Mesenchymal stem cell (in vitro differentiated cells and primary cell): ENCODE measurements at regions not wholly inside any gene's neighbourhood (a gene's known extent, or its start where the extent isn't known, plus 50 kb on each side); places are given as distances from the start of the nearest gene placed in this dataset.

Experiments
- DNase-seq: peaks from one replicate; pipeline ENCODE4 v3.0.0-alpha.2; 2013
- H2AFZ ChIP-seq: one replicate; pipeline ENCODE4 v1.6.1; 2013; ENCODE audit warnings: low read depth, mild to moderate bottlenecking, control low read depth, inconsistent platforms, low read length, moderate library complexity
- H2AK5ac ChIP-seq: 2 replicates; pipeline ENCODE4 v1.6.1; 2013; ENCODE audit warnings: low read length, moderate library complexity, mild to moderate bottlenecking, inconsistent platforms; ENCODE audit not compliant: severe bottlenecking
- H2BK120ac ChIP-seq: one replicate; pipeline ENCODE4 v1.6.1; 2013; ENCODE audit warnings: low read depth, mild to moderate bottlenecking, inconsistent platforms, low read length, moderate library complexity
- H2BK12ac ChIP-seq, 2 experiments: one replicate each; pipeline ENCODE4 v1.6.1; 2013; ENCODE audit warnings: inconsistent platforms in 2 of 2, low read length in 2 of 2, mild to moderate bottlenecking in 2 of 2, moderate library complexity in 2 of 2, control low read depth in 1 of 2
- H2BK15ac ChIP-seq: one replicate; pipeline ENCODE4 v1.6.1; 2013; ENCODE audit warnings: mild to moderate bottlenecking, low read depth, inconsistent platforms; ENCODE audit not compliant: poor library complexity, severe bottlenecking
- H2BK5ac ChIP-seq: 2 replicates; pipeline ENCODE4 v1.6.1; 2013; ENCODE audit warnings: low read depth, mild to moderate bottlenecking, low read length, control low read depth, inconsistent platforms; ENCODE audit not compliant: poor library complexity, severe bottlenecking
- H3K14ac ChIP-seq, 2 experiments: one replicate each; pipeline ENCODE4 v1.6.1; 2013; ENCODE audit warnings: inconsistent platforms in 2 of 2, low read length in 2 of 2, control low read depth in 1 of 2, mild to moderate bottlenecking in 1 of 2, moderate library complexity in 1 of 2
- H3K18ac ChIP-seq, 2 experiments: one replicate each; pipeline ENCODE4 v1.6.1; 2013; ENCODE audit warnings: inconsistent platforms in 2 of 2, low read length in 2 of 2, control low read depth in 1 of 2, low read depth in 1 of 2, mild to moderate bottlenecking in 1 of 2
- H3K23ac ChIP-seq, 2 experiments: one replicate each; pipeline ENCODE4 v1.6.1; 2013; ENCODE audit warnings: inconsistent platforms in 2 of 2, low read length in 2 of 2, mild to moderate bottlenecking in 2 of 2, moderate library complexity in 2 of 2, control low read depth in 1 of 2
- H3K27ac ChIP-seq: 2 replicates; pipeline ENCODE4 v1.5.1; 2013; ENCODE audit warnings: mild to moderate bottlenecking, moderate library complexity, low read length, control low read depth, inconsistent platforms; ENCODE audit not compliant: poor library complexity, severe bottlenecking
- H3K27me3 ChIP-seq, 2 experiments: 2 replicates each; pipeline versions ENCODE4 v1.6.1 to v1.7.0; 2013; ENCODE audit warnings: low read length in 2 of 2, mild to moderate bottlenecking in 2 of 2, moderate library complexity in 2 of 2, control low read depth in 1 of 2, inconsistent platforms in 1 of 2; ENCODE audit not compliant: control insufficient read depth in 1 of 2, insufficient read depth in 1 of 2
- H3K36me3 ChIP-seq, 2 experiments: 2 replicates each; pipeline versions ENCODE4 v1.6.1 to v1.7.0; 2013; ENCODE audit warnings: low read length in 2 of 2, control low read depth in 1 of 2, inconsistent platforms in 1 of 2, low read depth in 1 of 2, mild to moderate bottlenecking in 1 of 2; ENCODE audit not compliant: insufficient read depth in 2 of 2, control insufficient read depth in 1 of 2
- H3K4ac ChIP-seq, 2 experiments: one replicate each; pipeline ENCODE4 v1.6.1; 2013; ENCODE audit warnings: inconsistent platforms in 2 of 2, low read length in 2 of 2, mild to moderate bottlenecking in 2 of 2, moderate library complexity in 2 of 2, control low read depth in 1 of 2, low read depth in 1 of 2
- H3K4me1 ChIP-seq: 2 replicates; pipeline ENCODE4 v1.6.1; 2013; ENCODE audit warnings: low read depth, low read length, control low read depth; ENCODE audit not compliant: control insufficient read depth, insufficient read depth
- H3K4me2 ChIP-seq: 2 replicates; pipeline ENCODE4 v1.6.1; 2013; ENCODE audit warnings: low read length, mild to moderate bottlenecking, inconsistent platforms; ENCODE audit not compliant: poor library complexity, severe bottlenecking
- H3K4me3 ChIP-seq, 2 experiments: 2 replicates each; pipeline versions ENCODE4 v1.5.1 to v1.7.0; 2013; ENCODE audit warnings: low read length in 2 of 2, mild to moderate bottlenecking in 2 of 2, control low read depth in 1 of 2, low read depth in 1 of 2; ENCODE audit not compliant: insufficient read depth in 1 of 2
- H3K79me1 ChIP-seq: replicated peaks from 2 replicates; pipeline ENCODE4 v1.6.1; 2013; ENCODE audit warnings: mild to moderate bottlenecking, control low read depth, low read length, inconsistent platforms; ENCODE audit not compliant: poor library complexity, severe bottlenecking
- H3K9ac ChIP-seq: 2 replicates; pipeline ENCODE4 v1.7.0; 2013; ENCODE audit warnings: mild to moderate bottlenecking, low read length, moderate library complexity
- H3K9me3 ChIP-seq: 2 replicates; pipeline ENCODE4 v1.7.0; 2013; ENCODE audit warnings: mild to moderate bottlenecking, low read length; ENCODE audit not compliant: control insufficient read depth
- H4K8ac ChIP-seq: one replicate; pipeline ENCODE4 v1.6.1; 2013; ENCODE audit warnings: inconsistent platforms, mild to moderate bottlenecking, low read length, moderate library complexity
- H4K91ac ChIP-seq: one replicate; pipeline ENCODE4 v1.6.1; 2013; ENCODE audit warnings: mild to moderate bottlenecking, low read length, inconsistent platforms
- WGBS: methylation state at CpG from one replicate; pipeline ENCODE4 v1.1.7; 2013; ENCODE audit warnings: mixed read lengths; 5-methylcytosine and 5-hydroxymethylcytosine counted together

GRCh38 chr16:65376601-65377000 lies 254.7 kb upstream of the CDH11 start:
- WGBS: 98% methylated on average over 3 of the region's 3 CpGs
- Histone ChIP-seq H2BK5ac (no peak overlapping the region), H3K9me3 (no peaks in the 10 kb centered on the region), H2AFZ (no peak overlapping the region), H2BK15ac (no peak overlapping the region), H3K4me2 (no peak overlapping the region), H2AK5ac (no peak overlapping the region), H3K14ac (no peak overlapping the region), H2BK120ac (no peak overlapping the region), H3K23ac (no peak overlapping the region), H4K8ac (no peak overlapping the region), H3K4ac (no peak overlapping the region), H3K79me1 (no peaks in the 10 kb centered on the region), H3K4me1 (no peaks in the 10 kb centered on the region), H3K18ac (no peak overlapping the region), H2BK12ac (no peak overlapping the region), H4K91ac (no peak overlapping the region), H3K9ac (no peak overlapping the region), H3K27ac (no peak overlapping the region), H3K27me3 (no peaks in the 10 kb centered on the region), H3K36me3 (no peaks in the 10 kb centered on the region), H3K4me3 (no peak overlapping the region)
- DNase-seq: no peak

- no peak overlapping the region for H3K23ac ChIP-seq
- no peak overlapping the region for H4K91ac ChIP-seq
- no peak overlapping the region for H2BK12ac ChIP-seq
- no peaks in the 10 kb centered on the region for H3K9me3 ChIP-seq
- DNase-seq: no peak
- H2BK15ac ChIP-seq: no peak overlapping the region
- 43% methylated on average over 1 of the region's 1 CpG for WGBS
- H3K36me3 ChIP-seq: no peaks in the 10 kb centered on the region
- no peak overlapping the region for H2BK5ac ChIP-seq
- no peak overlapping the region for H4K8ac ChIP-seq
- no peak overlapping the region for H3K18ac ChIP-seq
- H3K4me2 ChIP-seq: no peak overlapping the region
- no peak overlapping the region for H2BK120ac ChIP-seq
- no peaks in the 10 kb centered on the region for H3K79me1 ChIP-seq
- H3K27me3 ChIP-seq: no peaks in the 10 kb centered on the region
- no peak overlapping the region for H2AK5ac ChIP-seq
- H3K4me1 ChIP-seq: no peaks in the 10 kb centered on the region
- H3K9ac ChIP-seq: no peak overlapping the region
- no peak overlapping the region for H3K4me3 ChIP-seq
- no peak overlapping the region for H3K14ac ChIP-seq
- H2AFZ ChIP-seq: no peak overlapping the region
- no peak overlapping the region for H3K27ac ChIP-seq
- H3K4ac ChIP-seq: no peak overlapping the region
These were observed 253.8 kb upstream of the CDH11 start for GRCh38 chr16:65375651-65376050.

GRCh38 chr16:65373097-65373496 lies 251.2 kb upstream of the CDH11 start:
- Histone ChIP-seq H3K23ac (no peak overlapping the region), H3K18ac (no peak overlapping the region), H2AK5ac (no peak overlapping the region), H3K4me2 (no peak overlapping the region), H2BK12ac (no peak overlapping the region), H2BK15ac (no peak overlapping the region), H2AFZ (no peak overlapping the region), H3K27me3 (no peaks in the 10 kb centered on the region), H3K36me3 (no peaks in the 10 kb centered on the region), H2BK120ac (no peak overlapping the region), H4K91ac (no peak overlapping the region), H3K4me1 (no peaks in the 10 kb centered on the region), H4K8ac (no peak overlapping the region), H2BK5ac (no peak overlapping the region), H3K79me1 (no peaks in the 10 kb centered on the region), H3K27ac (no peak overlapping the region), H3K9me3 (no peaks in the 10 kb centered on the region), H3K14ac (no peak overlapping the region), H3K9ac (no peak overlapping the region), H3K4ac (no peak overlapping the region), H3K4me3 (no peak overlapping the region)
- no peak for DNase-seq
- WGBS: 85% methylated on average over 3 of the region's 3 CpGs

- Histone ChIP-seq H2BK12ac (no peak overlapping the region), H3K4me1 (no peaks in the 10 kb centered on the region), H3K27ac (no peak overlapping the region), H3K9me3 (no peaks in the 10 kb centered on the region), H2AFZ (no peak overlapping the region), H4K91ac (no peak overlapping the region), H3K18ac (no peak overlapping the region), H3K4ac (no peak overlapping the region), H2BK5ac (no peak overlapping the region), H3K79me1 (no peaks in the 10 kb centered on the region), H3K4me2 (no peak overlapping the region), H4K8ac (no peak overlapping the region), H2AK5ac (no peak overlapping the region), H2BK15ac (no peak overlapping the region), H3K27me3 (no peaks in the 10 kb centered on the region), H2BK120ac (no peak overlapping the region), H3K23ac (no peak overlapping the region), H3K14ac (no peak overlapping the region), H3K9ac (no peak overlapping the region), H3K36me3 (no peaks in the 10 kb centered on the region), H3K4me3 (no peak overlapping the region)
- no peak for DNase-seq
These were observed 250.3 kb upstream of the CDH11 start for GRCh38 chr16:65372171-65372570.
